Sigmoid colon (tissue), 4 donors: ENCODE measurements at regions not wholly inside any gene's neighbourhood (a gene's known extent, or its start where the extent isn't known, plus 50 kb on each side); places are given as distances from the start of the nearest gene placed in this dataset.

Experiments used
- EP300 ChIP-seq, 4 donors: sonication (generic); formaldehyde crosslinking; IDR thresholded peaks; one replicate each; pipeline ENCODE4 v1.6.1; 2017; ENCODE audit warnings: antibody characterized with exemption in 4 of 4
- POLR2A ChIP-seq, 2 donors: fragments of 450-650 bp; IDR thresholded peaks; one replicate each; pipeline ENCODE4 v1.6.1; 2016; ENCODE audit warnings: antibody characterized with exemption in 2 of 2, mild to moderate bottlenecking in 2 of 2, moderate library complexity in 2 of 2
- POLR2AphosphoS5 ChIP-seq, 4 donors: sonication (generic); formaldehyde crosslinking; IDR thresholded peaks; one replicate each; pipeline ENCODE4 v1.6.1; 2017; ENCODE audit warnings: antibody characterized with exemption in 4 of 4
- TF ChIP-seq, protein P1 (sequence below), 4 experiments: fragments of 450-650 bp in 3 of 4; fragments of 200-600 bp in 1 of 4; IDR thresholded peaks; one replicate each; pipeline ENCODE4 v1.5.1; 2016 to 2019; ENCODE audit warnings: antibody characterized with exemption in 4 of 4, mild to moderate bottlenecking in 3 of 4, moderate library complexity in 2 of 4

DNA sequence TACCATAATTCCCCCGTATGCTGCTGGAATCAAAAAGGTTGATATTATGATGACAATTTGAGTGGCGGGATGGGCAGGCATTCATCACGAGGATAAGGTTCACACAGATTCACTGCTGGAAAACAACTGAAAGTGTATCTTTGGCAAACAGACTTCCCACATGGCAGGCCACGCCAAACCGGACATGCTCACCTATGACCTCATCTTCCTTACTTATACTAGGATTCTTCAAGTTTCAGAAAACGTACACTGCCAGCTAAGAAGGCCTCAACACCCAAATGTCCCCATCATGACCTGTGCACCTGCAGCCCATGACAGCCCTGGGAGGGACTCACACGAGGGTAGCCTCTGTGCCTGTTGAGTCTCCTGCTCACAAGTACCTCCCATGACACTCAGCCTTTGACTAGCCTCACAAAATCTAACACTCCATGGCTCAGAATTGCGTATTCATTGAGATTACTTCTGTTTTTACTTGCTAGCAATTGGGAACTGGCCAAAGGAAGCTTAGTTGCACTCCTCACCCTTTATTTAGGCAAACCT lies 259.0 kb upstream of the GHITM start:
- TF ChIP-seq, protein P1, sequence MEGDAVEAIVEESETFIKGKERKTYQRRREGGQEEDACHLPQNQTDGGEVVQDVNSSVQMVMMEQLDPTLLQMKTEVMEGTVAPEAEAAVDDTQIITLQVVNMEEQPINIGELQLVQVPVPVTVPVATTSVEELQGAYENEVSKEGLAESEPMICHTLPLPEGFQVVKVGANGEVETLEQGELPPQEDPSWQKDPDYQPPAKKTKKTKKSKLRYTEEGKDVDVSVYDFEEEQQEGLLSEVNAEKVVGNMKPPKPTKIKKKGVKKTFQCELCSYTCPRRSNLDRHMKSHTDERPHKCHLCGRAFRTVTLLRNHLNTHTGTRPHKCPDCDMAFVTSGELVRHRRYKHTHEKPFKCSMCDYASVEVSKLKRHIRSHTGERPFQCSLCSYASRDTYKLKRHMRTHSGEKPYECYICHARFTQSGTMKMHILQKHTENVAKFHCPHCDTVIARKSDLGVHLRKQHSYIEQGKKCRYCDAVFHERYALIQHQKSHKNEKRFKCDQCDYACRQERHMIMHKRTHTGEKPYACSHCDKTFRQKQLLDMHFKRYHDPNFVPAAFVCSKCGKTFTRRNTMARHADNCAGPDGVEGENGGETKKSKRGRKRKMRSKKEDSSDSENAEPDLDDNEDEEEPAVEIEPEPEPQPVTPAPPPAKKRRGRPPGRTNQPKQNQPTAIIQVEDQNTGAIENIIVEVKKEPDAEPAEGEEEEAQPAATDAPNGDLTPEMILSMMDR (IDR thresholded peaks at IDR 0.05): no peak
- TF ChIP-seq EP300 (IDR thresholded peaks at IDR 0.05) (no peak), POLR2A (IDR thresholded peaks at IDR 0.05) (no peak), POLR2AphosphoS5 (IDR thresholded peaks at IDR 0.05) (no peak)
